ENCODE measurements at regions not wholly inside any gene's neighbourhood (a gene's known extent, or its start where the extent isn't known, plus 50 kb on each side); places are given as distances from the start of the nearest gene placed in this dataset.
"Not testable (repeated sequence)": the region's sequence is repeated elsewhere in the genome, so short reads cannot be mapped to it uniquely, and the experiment has no call there.

- DNase-seq (ENCODE audit: low read depth in 2 of 3, low spot score in 1 of 3), result no peak
Observed at GRCh38 chr5:130616161-130616560, 548.9 kb downstream of the HINT1 start.

- no peak for DNase-seq (ENCODE audit: low read depth in 2 of 3, low spot score in 1 of 3)
Observed at GRCh38 chr5:130605234-130605633, 559.8 kb downstream of the HINT1 start.

GRCh38 chr5:130596647-130597046 is 568.4 kb downstream of the HINT1 start:
- not testable (repeated sequence) for DNase-seq (ENCODE audit: low read depth in 2 of 3, low spot score in 1 of 3)

GRCh38 chr5:130580264-130580663 is 584.8 kb downstream of the HINT1 start:
- DNase-seq (ENCODE audit: low read depth in 2 of 3, low spot score in 1 of 3), result no peak

GRCh38 chr5:130578354-130578753 is 586.7 kb downstream of the HINT1 start:
- no peak for DNase-seq (ENCODE audit: low read depth in 2 of 3, low spot score in 1 of 3)

- DNase-seq (ENCODE audit: low read depth in 2 of 3, low spot score in 1 of 3), result no peak
Observed at GRCh38 chr5:130571076-130571475, 594.0 kb downstream of the HINT1 start.

- no peak for DNase-seq (ENCODE audit: low read depth in 2 of 3, low spot score in 1 of 3)
Observed at GRCh38 chr5:130568791-130569190, 596.3 kb downstream of the HINT1 start.

- DNase-seq (ENCODE audit: low read depth in 2 of 3, low spot score in 1 of 3), result no peak
Observed at GRCh38 chr5:130555429-130555828, 609.6 kb downstream of the HINT1 start.

GRCh38 chr5:130550562-130550928 is 614.5 kb downstream of the HINT1 start:
- DNase-seq (ENCODE audit: low read depth in 2 of 3, low spot score in 1 of 3), result no peak

GRCh38 chr5:130549884-130550561 is 615.0 kb downstream of the HINT1 start:
- no peak for DNase-seq (ENCODE audit: low read depth in 2 of 3, low spot score in 1 of 3)

GRCh38 chr5:130546211-130546610 is 618.8 kb downstream of the HINT1 start:
- no peak for DNase-seq (ENCODE audit: low read depth in 2 of 3, low spot score in 1 of 3)

GRCh38 chr5:130545291-130545690 is 619.8 kb downstream of the HINT1 start:
- DNase-seq (ENCODE audit: low read depth in 2 of 3, low spot score in 1 of 3), result no peak

- DNase-seq (ENCODE audit: low read depth in 2 of 3, low spot score in 1 of 3), result no peak
Observed at GRCh38 chr5:130541617-130542221, 623.3 kb downstream of the HINT1 start.

GRCh38 chr5:130536691-130537090 is 628.4 kb downstream of the HINT1 start:
- no peak for DNase-seq (ENCODE audit: low read depth in 2 of 3, low spot score in 1 of 3)

- no peak for DNase-seq (ENCODE audit: low read depth in 2 of 3, low spot score in 1 of 3)
Observed at GRCh38 chr5:130532786-130533185, 628.5 kb downstream of the CHSY3 start.

GRCh38 chr5:130529511-130530485 is 625.5 kb downstream of the CHSY3 start:
- no peak for DNase-seq (ENCODE audit: low read depth in 2 of 3, low spot score in 1 of 3)

GRCh38 chr5:130529111-130529510 is 624.8 kb downstream of the CHSY3 start:
- DNase-seq (ENCODE audit: low read depth in 2 of 3, low spot score in 1 of 3), result no peak

GRCh38 chr5:130528474-130528873 is 624.2 kb downstream of the CHSY3 start:
- no peak for DNase-seq (ENCODE audit: low read depth in 2 of 3, low spot score in 1 of 3)

- no peak for DNase-seq (ENCODE audit: low read depth in 2 of 3, low spot score in 1 of 3)
Observed at GRCh38 chr5:130526708-130527107, 622.4 kb downstream of the CHSY3 start.

- DNase-seq (ENCODE audit: low read depth in 2 of 3, low spot score in 1 of 3), result no peak
Observed at GRCh38 chr5:130520211-130520610, 615.9 kb downstream of the CHSY3 start.

GRCh38 chr5:130514984-130515690 is 610.9 kb downstream of the CHSY3 start:
- no peak for DNase-seq (ENCODE audit: low read depth in 2 of 3, low spot score in 1 of 3)

All from stimulated activated CD4-positive, alpha-beta T cell treated with anti-CD3 and anti-CD28 coated beads, Interleukin-12 subunit alpha, Interleukin-12 subunit beta, amount 100 ng/mL, for 48 hours (primary cell).